Spinal cord (tissue), 9 donors: ENCODE measurements at regions not wholly inside any gene's neighbourhood (a gene's known extent, or its start where the extent isn't known, plus 50 kb on each side); places are given as distances from the start of the nearest gene placed in this dataset.

ENCODE experiments used
- DNase-seq, 6 donors: peaks; one replicate each; pipeline versions ENCODE4 v3.0.0 to v3.0.0-alpha.2; 2013 to 2015; ENCODE audit warnings: low spot score in 6 of 6, low read depth in 4 of 6
- H3K27ac ChIP-seq: one replicate; pipeline ENCODE4 v1.5.1; 2013; ENCODE audit warnings: low read depth, low read length, control low read depth
- H3K27me3 ChIP-seq: one replicate; pipeline ENCODE4 v1.6.1; 2013; ENCODE audit warnings: low read length; ENCODE audit not compliant: control insufficient read depth, insufficient read depth
- H3K36me3 ChIP-seq: one replicate; pipeline ENCODE4 v1.6.1; 2013; ENCODE audit warnings: low read length; ENCODE audit not compliant: control insufficient read depth, insufficient read depth
- H3K4me1 ChIP-seq: one replicate; pipeline ENCODE4 v1.6.1; 2013; ENCODE audit warnings: low read length; ENCODE audit not compliant: control insufficient read depth, insufficient read depth
- H3K4me3 ChIP-seq: one replicate; pipeline ENCODE4 v1.5.1; 2013; ENCODE audit warnings: low read depth, low read length, control low read depth
- H3K9me3 ChIP-seq: one replicate; pipeline ENCODE4 v1.6.1; 2013; ENCODE audit warnings: low read length; ENCODE audit not compliant: control insufficient read depth, insufficient read depth
- WGBS: methylation state at CpG from one replicate; pipeline ENCODE4 v1.1.5; 2013; ENCODE audit warnings: missing lambda C conversion rate; ENCODE audit not compliant: insufficient coverage; 5-methylcytosine and 5-hydroxymethylcytosine counted together
- donor health status: healthy.

DNA sequence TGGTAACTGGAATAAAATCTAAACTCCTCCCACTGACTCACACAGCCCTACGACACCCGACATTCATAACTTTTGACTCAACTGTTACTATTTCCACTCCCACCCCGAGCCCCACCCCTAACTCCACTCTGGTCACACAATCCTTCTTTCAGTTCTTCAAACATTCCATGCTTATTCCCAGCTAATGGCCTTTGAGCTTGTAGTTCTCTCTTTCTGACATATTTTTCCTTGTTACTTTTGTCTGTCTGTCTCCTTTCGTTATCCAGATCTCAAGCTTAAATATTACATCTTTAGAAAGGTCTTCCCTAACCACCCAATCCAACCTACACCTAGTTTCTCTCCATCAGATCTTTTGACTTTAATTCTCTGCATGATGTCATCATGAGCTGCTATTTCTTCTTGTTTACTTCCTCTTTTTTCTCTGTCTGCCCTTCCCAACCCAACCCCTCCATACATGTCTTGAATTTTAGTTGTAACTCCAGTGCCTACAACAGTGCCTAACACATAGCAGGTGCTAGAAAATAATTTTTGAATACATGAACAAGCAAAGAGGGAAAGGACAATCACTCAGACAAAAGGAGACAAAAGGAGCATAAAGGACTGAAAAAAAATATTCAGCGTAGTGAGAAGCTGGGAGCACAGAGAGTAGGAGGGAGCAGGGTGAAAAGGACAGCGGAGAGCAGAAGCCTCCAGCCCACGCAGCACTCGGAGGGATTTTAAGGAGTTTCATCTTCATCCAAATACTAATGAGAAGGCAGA is 65.2 kb upstream of the SMIM36 start:
- Histone ChIP-seq H3K27ac (peak overlapping the region; percentile 88), H3K4me3 (no peak overlapping the region), H3K4me1 (peaks cover 13% of the 10 kb centered on the region), H3K36me3 (no peaks in the 10 kb centered on the region), H3K9me3 (no peaks in the 10 kb centered on the region), H3K27me3 (no peaks in the 10 kb centered on the region)
- WGBS, result 61% methylated on average over 5 of the region's 8 CpGs
- DNase-seq, result peak in 1 of 6 donors; percentile 46

DNA sequence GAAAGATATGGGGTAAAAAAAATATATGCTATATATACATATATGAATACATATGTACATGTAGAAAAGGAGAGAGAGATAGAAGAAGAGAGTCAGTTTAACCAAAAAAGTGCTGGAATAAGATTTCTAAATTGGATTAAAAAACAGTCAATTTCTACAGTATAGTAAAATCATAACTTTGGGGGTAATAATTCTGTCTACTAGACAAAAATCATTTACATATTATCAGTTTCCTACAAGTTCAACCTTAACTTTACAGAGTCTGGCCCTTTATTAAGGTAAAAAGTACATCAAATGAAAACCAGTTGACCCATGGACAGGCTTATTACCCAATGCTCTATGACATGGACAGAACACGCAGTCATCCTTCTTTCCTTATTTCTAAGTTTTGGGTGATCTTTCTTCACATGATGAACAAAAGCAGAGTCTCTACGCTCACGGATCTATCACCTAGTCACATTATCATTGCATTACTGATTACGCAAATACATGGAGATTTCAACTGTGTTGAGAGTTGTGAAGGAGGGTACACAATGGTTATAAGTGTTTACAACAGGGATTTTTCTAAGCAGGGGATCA is 63.9 kb upstream of the SMIM36 start:
- Histone ChIP-seq H3K4me1 (peaks cover 17% of the 10 kb centered on the region), H3K27ac (peak overlapping the region; percentile 88), H3K9me3 (no peaks in the 10 kb centered on the region), H3K4me3 (no peak overlapping the region), H3K36me3 (no peaks in the 10 kb centered on the region), H3K27me3 (no peaks in the 10 kb centered on the region)
- no CpG with 5 or more reads among the region's 4 CpGs for WGBS
- DNase-seq, result no peak

DNA sequence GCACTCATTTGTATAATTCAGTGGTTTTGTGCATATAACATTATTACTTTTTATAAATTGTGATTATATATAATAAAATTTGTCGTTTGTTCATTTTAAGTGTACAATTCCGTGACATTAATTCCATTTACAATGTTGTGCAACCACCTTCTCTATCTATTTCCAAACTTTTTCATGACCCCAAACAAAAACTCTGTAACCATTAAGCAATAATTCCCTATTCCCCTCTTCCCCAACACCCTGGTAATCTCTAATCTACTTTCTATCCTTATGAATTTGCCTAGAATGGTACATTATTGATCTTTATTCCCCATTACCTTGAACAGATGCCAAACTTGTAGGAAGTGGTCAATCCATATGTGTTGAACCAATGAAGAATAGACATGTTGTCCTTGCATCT is 61.3 kb upstream of the SMIM36 start:
- WGBS, result 100% methylated on average over 1 of the region's 2 CpGs
- no peak for DNase-seq
- no peaks in the 10 kb centered on the region for H3K9me3 ChIP-seq

DNA sequence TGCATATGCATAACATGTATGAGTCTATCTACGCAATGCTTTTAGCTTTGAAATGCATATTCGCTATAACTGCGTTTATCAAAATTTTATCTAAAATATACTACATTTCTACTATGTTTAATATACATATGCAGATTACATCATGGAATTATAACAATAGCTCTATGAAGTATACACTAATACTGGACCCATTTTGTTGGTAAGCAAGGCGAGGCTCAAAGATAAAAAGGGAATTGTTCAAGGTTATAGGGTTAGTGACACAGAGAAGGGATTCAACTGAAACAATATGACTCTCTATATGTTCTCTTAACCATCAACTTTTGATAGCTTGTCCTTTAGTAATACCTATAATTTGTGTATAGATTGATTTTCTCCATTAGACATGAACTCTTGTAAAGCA is 60.9 kb upstream of the SMIM36 start:
- Histone ChIP-seq H3K27ac (no peak overlapping the region), H3K4me1 (peaks cover 17% of the 10 kb centered on the region), H3K4me3 (no peak overlapping the region), H3K27me3 (no peaks in the 10 kb centered on the region), H3K36me3 (no peaks in the 10 kb centered on the region), H3K9me3 (no peaks in the 10 kb centered on the region)
- no peak for DNase-seq
- no CpG with 5 or more reads among the region's 4 CpGs for WGBS

More for the DNA sequence above, 61.3 kb upstream of the SMIM36 start:
- Histone ChIP-seq H3K36me3 (no peaks in the 10 kb centered on the region), H3K27ac (no peak overlapping the region), H3K27me3 (no peaks in the 10 kb centered on the region), H3K4me3 (no peak overlapping the region), H3K4me1 (peaks cover 16% of the 10 kb centered on the region)

DNA sequence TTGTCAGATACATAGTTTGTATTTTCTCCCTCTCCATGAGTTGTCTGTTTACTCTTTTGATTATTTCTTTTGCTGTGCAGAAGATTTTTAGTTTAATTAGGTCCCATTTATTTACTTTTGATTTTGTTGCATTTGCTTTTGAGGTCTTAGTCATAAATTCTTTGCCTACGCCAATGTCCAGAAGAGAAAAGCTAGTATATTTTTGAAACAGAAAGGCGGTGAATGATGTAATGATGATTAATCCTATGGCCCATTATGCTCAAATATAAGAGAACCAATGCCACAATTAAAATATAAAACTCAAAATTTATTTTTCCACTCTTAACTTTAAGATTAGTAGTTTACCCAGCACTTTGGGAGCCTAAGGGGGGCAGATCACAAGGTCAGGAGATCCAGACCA is 59.8 kb upstream of the SMIM36 start:
- no CpG with 5 or more reads among the region's 2 CpGs for WGBS
- H3K4me3 ChIP-seq, result no peak overlapping the region
- no peaks in the 10 kb centered on the region for H3K36me3 ChIP-seq
- no peaks in the 10 kb centered on the region for H3K27me3 ChIP-seq
- peaks cover 13% of the 10 kb centered on the region for H3K4me1 ChIP-seq
- no peak for DNase-seq
- no peak overlapping the region for H3K27ac ChIP-seq
- H3K9me3 ChIP-seq, result no peaks in the 10 kb centered on the region

DNA sequence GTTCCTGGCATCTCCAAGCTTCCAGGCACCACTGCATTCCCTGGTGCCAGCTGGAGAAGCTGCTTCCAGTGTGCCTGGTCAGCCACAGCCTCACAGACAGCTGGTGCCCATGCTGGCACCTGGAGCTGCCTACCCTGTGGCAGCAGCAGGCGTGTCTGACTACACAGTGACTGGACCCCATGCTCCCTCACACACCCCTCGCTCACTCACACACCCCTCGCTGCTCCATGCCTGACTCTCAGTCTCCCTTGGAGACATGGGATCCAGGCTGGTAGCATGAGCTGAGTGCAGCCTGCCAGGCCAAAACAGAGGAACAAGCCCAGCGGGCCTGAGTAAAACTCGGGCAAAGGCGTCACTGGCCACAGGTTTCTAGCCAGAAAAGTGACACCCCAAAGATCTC is 59.1 kb upstream of the SMIM36 start:
- Histone ChIP-seq H3K27ac (no peak overlapping the region), H3K9me3 (no peaks in the 10 kb centered on the region), H3K4me1 (peaks cover 13% of the 10 kb centered on the region), H3K27me3 (no peaks in the 10 kb centered on the region), H3K4me3 (no peak overlapping the region), H3K36me3 (no peaks in the 10 kb centered on the region)
- DNase-seq, result peak in 2 of 6 donors; percentile 21 to 56
- WGBS, result 46% methylated on average over 4 of the region's 6 CpGs

DNA sequence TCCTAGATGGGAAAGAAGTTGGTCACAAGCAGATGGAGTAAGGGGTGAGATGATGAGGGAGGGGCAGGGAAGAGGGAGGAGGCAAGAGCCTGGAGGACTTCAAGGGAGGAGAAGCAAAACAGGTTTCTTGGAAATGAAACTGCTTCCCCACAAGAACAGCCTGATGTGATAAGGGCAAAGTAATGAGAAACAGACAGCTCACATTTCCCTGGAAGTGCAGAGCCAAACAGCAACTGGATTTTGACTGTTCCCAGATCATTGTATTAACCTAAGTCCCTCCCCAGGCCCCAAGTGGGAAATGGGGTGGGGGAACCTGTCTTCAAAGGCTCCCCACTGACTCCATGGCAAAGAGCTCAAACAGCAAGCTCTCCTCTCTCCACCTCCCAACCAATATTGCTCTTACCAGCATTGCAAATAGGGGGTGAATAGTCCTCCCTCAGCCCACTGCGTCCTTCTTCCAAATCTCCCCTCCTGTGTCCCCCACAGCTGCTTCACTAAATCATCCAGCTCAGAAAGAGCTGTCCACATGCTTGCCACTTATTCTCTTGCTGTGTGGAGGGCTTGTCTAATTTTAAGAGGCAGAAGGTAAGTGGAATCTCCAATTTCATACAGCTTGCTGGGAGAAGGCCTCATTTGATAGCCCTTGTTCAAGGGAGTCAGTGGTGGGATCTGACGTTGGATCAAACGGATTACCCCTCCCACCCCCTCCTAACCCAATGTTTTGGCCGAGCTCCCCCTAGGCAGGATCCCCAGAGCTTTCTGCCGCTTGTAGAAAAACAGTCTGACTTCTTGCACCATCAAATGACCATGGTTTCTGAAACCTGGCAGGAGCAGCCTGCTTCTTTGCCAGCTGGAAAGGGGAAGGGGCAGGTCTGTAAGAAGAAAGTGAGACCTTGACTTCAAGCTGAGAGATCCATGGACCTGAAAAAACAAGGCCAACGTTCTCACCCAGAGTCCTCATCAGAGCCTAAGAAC is 56.3 kb upstream of the SMIM36 start:
- Histone ChIP-seq H3K9me3 (no peaks in the 10 kb centered on the region), H3K36me3 (no peaks in the 10 kb centered on the region), H3K27me3 (no peaks in the 10 kb centered on the region), H3K4me3 (no peak overlapping the region), H3K4me1 (peaks cover 13% of the 10 kb centered on the region), H3K27ac (peak overlapping the region; percentile 79)
- peak in 1 of 6 donors; percentile 84 for DNase-seq
- 22% methylated on average over 5 of the region's 6 CpGs for WGBS

DNA sequence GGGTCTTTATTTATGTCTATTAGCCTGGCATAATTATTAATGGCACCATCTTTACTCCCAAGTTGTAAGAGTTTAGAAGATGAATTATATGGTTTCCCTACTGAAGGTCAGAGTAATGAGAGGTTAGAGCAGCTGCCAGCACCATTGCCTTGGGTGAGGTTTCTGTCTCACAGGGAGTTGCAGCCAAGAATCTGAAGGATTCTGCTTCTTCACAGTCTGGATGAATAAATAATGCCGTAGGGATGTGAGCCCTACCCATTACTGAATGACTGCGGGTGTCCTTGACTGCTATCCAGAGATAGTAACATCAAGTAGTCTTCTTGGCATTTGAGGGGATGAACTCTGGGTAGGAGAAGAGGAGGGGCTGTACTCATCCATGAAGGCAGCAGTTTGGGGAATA is 52.8 kb upstream of the SMIM36 start:
- H3K9me3 ChIP-seq, result no peaks in the 10 kb centered on the region
- H3K27ac ChIP-seq, result peak overlapping the region; percentile 40
- no peaks in the 10 kb centered on the region for H3K36me3 ChIP-seq
- DNase-seq, result peak in 2 of 6 donors; percentile 22 to 75
- 48% methylated on average over 2 of the region's 2 CpGs for WGBS
- H3K27me3 ChIP-seq, result no peaks in the 10 kb centered on the region
- peaks cover 7% of the 10 kb centered on the region for H3K4me1 ChIP-seq
- H3K4me3 ChIP-seq, result no peak overlapping the region

DNA sequence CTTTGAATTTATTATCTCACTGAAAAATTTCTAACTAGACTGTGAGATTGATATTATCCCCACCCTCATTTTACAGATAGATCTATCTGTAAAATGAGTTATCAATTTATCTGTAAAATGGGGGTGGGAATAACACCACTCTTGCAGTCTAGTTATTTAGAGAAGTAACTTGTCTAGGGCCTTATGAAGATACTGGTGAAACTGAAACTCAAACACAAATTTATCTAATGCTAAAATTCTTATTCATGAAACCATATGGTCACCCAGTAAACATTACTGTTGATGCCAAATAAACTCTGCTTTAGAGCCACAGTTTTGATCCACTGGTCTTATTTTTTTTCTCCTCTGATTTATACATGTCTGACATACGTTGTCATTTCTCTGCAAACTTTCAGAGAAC is 52.1 kb upstream of the SMIM36 start:
- DNase-seq, result no peak
- no peaks in the 10 kb centered on the region for H3K9me3 ChIP-seq
- no CpG with 5 or more reads among the region's 1 CpG for WGBS
- H3K27me3 ChIP-seq, result no peaks in the 10 kb centered on the region
- H3K4me1 ChIP-seq, result peaks cover 7% of the 10 kb centered on the region
- peak overlapping the region; percentile 40 for H3K27ac ChIP-seq
- no peak overlapping the region for H3K4me3 ChIP-seq
- H3K36me3 ChIP-seq, result no peaks in the 10 kb centered on the region
